SU-DHL-6 (cell line): ENCODE measurements at regions not wholly inside any gene's neighbourhood (a gene's known extent, or its start where the extent isn't known, plus 50 kb on each side); places are given as distances from the start of the nearest gene placed in this dataset.

Experiments
- H2AFZ ChIP-seq: fragments of 200-600 bp; sonication (generic); 2 replicates; pipeline ENCODE4 v1.6.1; 2014; ENCODE audit warnings: low read depth, mild to moderate bottlenecking, moderate library complexity, mixed read lengths, antibody characterized with exemption, low read length; ENCODE audit not compliant: severe bottlenecking
- H3F3A ChIP-seq: fragments of 200-600 bp; shearing (Covaris generic); 2 replicates; pipeline ENCODE4 v1.6.0; 2016; ENCODE audit warnings: antibody characterized with exemption, mild to moderate bottlenecking; ENCODE audit not compliant: insufficient read depth
- H3K27ac ChIP-seq: fragments of 200-600 bp; sonication (generic); 2 replicates; pipeline ENCODE4 v1.5.1; 2016; ENCODE audit warnings: low read depth, mild to moderate bottlenecking, low read length, moderate library complexity, mixed read lengths
- H3K27me3 ChIP-seq: fragments of 200-600 bp; sonication (generic), shearing (Covaris generic); 2 replicates; pipeline ENCODE4 v1.6.0; 2014; ENCODE audit warnings: mild to moderate bottlenecking, low read length
- H3K36me3 ChIP-seq: fragments of 200-600 bp; sonication (generic); 2 replicates; pipeline ENCODE4 v1.6.1; 2014; ENCODE audit warnings: mild to moderate bottlenecking, low read length, mixed read lengths
- H3K4me2 ChIP-seq: fragments of 300-600, 200-600 bp; shearing (Covaris generic), sonication (generic); 2 replicates; pipeline ENCODE4 v1.6.0; 2014; ENCODE audit warnings: low read length, low read depth, mild to moderate bottlenecking; ENCODE audit not compliant: poor library complexity, severe bottlenecking
- H3K4me3 ChIP-seq: fragments of 200-600 bp; sonication (generic); 2 replicates; pipeline ENCODE4 v1.5.1; 2014; ENCODE audit warnings: antibody characterized with exemption, low read length, mild to moderate bottlenecking, mixed read lengths; ENCODE audit not compliant: insufficient read depth, poor library complexity, severe bottlenecking
- H3K79me2 ChIP-seq: fragments of 200-600 bp; sonication (generic); 2 replicates; pipeline ENCODE4 v1.6.1; 2014; ENCODE audit warnings: mild to moderate bottlenecking, low read length, moderate library complexity; ENCODE audit not compliant: insufficient read depth
- H3K9ac ChIP-seq: fragments of 200-600 bp; sonication (generic); 2 replicates; pipeline ENCODE4 v1.7.0; 2014; ENCODE audit warnings: mild to moderate bottlenecking, low read length
- H3K9me2 ChIP-seq: fragments of 200-600 bp; sonication (generic); replicated peaks from 2 replicates; pipeline ENCODE4 v1.6.1; 2014; ENCODE audit warnings: low read length; ENCODE audit not compliant: insufficient read depth
- H3K9me3 ChIP-seq: fragments of 200-600 bp; sonication (generic); 2 replicates; pipeline ENCODE4 v1.6.1; 2014; ENCODE audit warnings: low read length, mixed read lengths; ENCODE audit not compliant: insufficient read depth
- H4K20me1 ChIP-seq: fragments of 200-600 bp; sonication (generic); 2 replicates; pipeline ENCODE4 v1.6.1; 2014; ENCODE audit warnings: low read depth, mild to moderate bottlenecking, antibody characterized with exemption, low read length, moderate library complexity, mixed read lengths
- CTCF ChIP-seq: fragments of 200-600 bp; sonication (generic); IDR thresholded peaks from one replicate; pipeline ENCODE4 v1.5.1; 2017; ENCODE audit warnings: antibody characterized with exemption, mild to moderate bottlenecking, low read length, moderate library complexity; ENCODE audit not compliant: insufficient read depth, poor library complexity, severe bottlenecking
- EZH2phosphoT487 ChIP-seq: fragments of 200-600 bp; sonication (generic), shearing (Covaris generic); conservative IDR thresholded peaks from 2 replicates; pipeline ENCODE4 v1.6.1; 2018; ENCODE audit warnings: mild to moderate bottlenecking, antibody characterized with exemption, low read length, moderate library complexity, mixed read lengths

- H3K9me2 ChIP-seq, result no peaks in the 10 kb centered on the region
- no peaks in the 10 kb centered on the region for H3F3A ChIP-seq
- H4K20me1 ChIP-seq, result no peaks in the 10 kb centered on the region
- no peak overlapping the region for H3K4me3 ChIP-seq
- H3K79me2 ChIP-seq, result no peaks in the 10 kb centered on the region
- no peak overlapping the region for H2AFZ ChIP-seq
- no peak overlapping the region for H3K4me2 ChIP-seq
- no peaks in the 10 kb centered on the region for H3K9me3 ChIP-seq
- no peaks in the 10 kb centered on the region for H3K27me3 ChIP-seq
- no peak overlapping the region for H3K27ac ChIP-seq
- no peak overlapping the region for H3K9ac ChIP-seq
- TF ChIP-seq EZH2phosphoT487 (no peak), CTCF (no peak)
- H3K36me3 ChIP-seq, result no peaks in the 10 kb centered on the region
Measured at GRCh38 chr11:109854731-109855130, 238.5 kb upstream of the ZC3H12C start.

GRCh38 chr11:109856928-109857327 is 236.3 kb upstream of the ZC3H12C start:
- Histone ChIP-seq H3K9me3 (no peaks in the 10 kb centered on the region), H2AFZ (no peak overlapping the region), H4K20me1 (no peaks in the 10 kb centered on the region), H3K36me3 (no peaks in the 10 kb centered on the region), H3K4me2 (no peak overlapping the region), H3K79me2 (no peaks in the 10 kb centered on the region), H3F3A (no peaks in the 10 kb centered on the region), H3K4me3 (no peak overlapping the region), H3K27me3 (no peaks in the 10 kb centered on the region), H3K27ac (no peak overlapping the region), H3K9me2 (no peaks in the 10 kb centered on the region), H3K9ac (no peak overlapping the region)
- TF ChIP-seq CTCF (no peak), EZH2phosphoT487 (no peak)

DNA sequence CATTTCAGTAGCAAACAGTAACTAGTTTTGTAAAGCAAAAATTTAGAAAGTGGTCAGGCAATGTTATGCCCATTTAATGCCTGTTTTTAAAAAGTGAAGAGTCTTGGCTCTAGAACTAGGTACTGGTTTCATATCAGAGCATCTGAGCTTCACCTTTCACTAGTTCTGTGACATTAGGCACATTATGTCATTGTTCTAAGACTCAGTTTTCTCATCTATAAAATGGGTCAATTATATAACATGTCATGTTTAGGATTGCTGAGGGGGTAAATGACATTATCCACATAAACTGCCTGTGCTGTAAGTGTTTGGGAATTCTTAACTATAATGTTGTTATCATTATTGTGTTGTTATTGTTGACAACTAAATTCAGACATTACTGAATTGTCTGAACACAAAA is 235.6 kb upstream of the ZC3H12C start:
- no peak overlapping the region for H3K9ac ChIP-seq
- H3K27me3 ChIP-seq, result no peaks in the 10 kb centered on the region
- H2AFZ ChIP-seq, result no peak overlapping the region
- no peak overlapping the region for H3K4me2 ChIP-seq
- H3K27ac ChIP-seq, result no peak overlapping the region
- no peaks in the 10 kb centered on the region for H4K20me1 ChIP-seq
- no peaks in the 10 kb centered on the region for H3K9me3 ChIP-seq
- H3K4me3 ChIP-seq, result no peak overlapping the region
- H3K79me2 ChIP-seq, result no peaks in the 10 kb centered on the region
- TF ChIP-seq CTCF (no peak), EZH2phosphoT487 (no peak)
- no peaks in the 10 kb centered on the region for H3K36me3 ChIP-seq
- no peaks in the 10 kb centered on the region for H3K9me2 ChIP-seq
- no peaks in the 10 kb centered on the region for H3F3A ChIP-seq

GRCh38 chr11:109858152-109858551 is 235.0 kb upstream of the ZC3H12C start:
- Histone ChIP-seq H3K27ac (no peak overlapping the region), H2AFZ (no peak overlapping the region), H4K20me1 (no peaks in the 10 kb centered on the region), H3K4me3 (no peak overlapping the region), H3K36me3 (no peaks in the 10 kb centered on the region), H3K9ac (no peak overlapping the region), H3K9me2 (no peaks in the 10 kb centered on the region), H3K4me2 (no peak overlapping the region), H3K27me3 (no peaks in the 10 kb centered on the region), H3K79me2 (no peaks in the 10 kb centered on the region), H3F3A (no peaks in the 10 kb centered on the region), H3K9me3 (no peaks in the 10 kb centered on the region)
- no peak for TF ChIP-seq CTCF
- TF ChIP-seq EZH2phosphoT487, result no peak
